OCI-LY3 (cell line): ENCODE measurements at regions not wholly inside any gene's neighbourhood (a gene's known extent, or its start where the extent isn't known, plus 50 kb on each side); places are given as distances from the start of the nearest gene placed in this dataset.

Source experiments
- H2AFZ ChIP-seq: fragments of 200-600, 300-600 bp; shearing (Covaris generic); 2 replicates; pipeline ENCODE4 v1.6.0; 2014; ENCODE audit warnings: antibody characterized with exemption, low read depth, low read length
- H3K27ac ChIP-seq: fragments of 200-600, 300-600 bp; sonication (generic); 2 replicates; pipeline ENCODE4 v1.5.1; 2014; ENCODE audit warnings: mild to moderate bottlenecking, low read length, moderate library complexity, mixed read lengths
- H3K27me3 ChIP-seq: fragments of 200-600, 300-600 bp; sonication (generic); 2 replicates; pipeline ENCODE4 v1.6.1; 2014; ENCODE audit warnings: low read depth, low read length, mixed read lengths
- H3K36me3 ChIP-seq: fragments of 200-600, 300-600 bp; sonication (generic); replicated peaks from 2 replicates; pipeline ENCODE3; 2014; ENCODE audit warnings: low read depth, low read length, mixed read lengths
- H3K4me1 ChIP-seq: fragments of 300-600, 200-600 bp; sonication (generic); 2 replicates; pipeline ENCODE4 v1.6.1; 2014; ENCODE audit warnings: low read length, mixed read lengths
- H3K4me2 ChIP-seq: fragments of 200-600, 300-600 bp; sonication (generic); 2 replicates; pipeline ENCODE4 v1.6.1; 2014; ENCODE audit warnings: low read length, mixed read lengths
- H3K4me3 ChIP-seq: fragments of 300-600, 200-600 bp; sonication (generic); 2 replicates; pipeline ENCODE4 v1.5.1; 2014; ENCODE audit warnings: antibody characterized with exemption, mild to moderate bottlenecking, low read length, moderate library complexity
- H3K79me2 ChIP-seq: fragments of 300-600, 200-600 bp; shearing (Covaris generic); 2 replicates; pipeline ENCODE4 v1.6.1; 2014; ENCODE audit warnings: mild to moderate bottlenecking, low read length, mixed read lengths
- H3K9ac ChIP-seq: fragments of 300-600, 200-600 bp; shearing (Covaris generic); 2 replicates; pipeline ENCODE4 v1.6.0; 2014; ENCODE audit warnings: mild to moderate bottlenecking, low read length, moderate library complexity
- H3K9me3 ChIP-seq: fragments of 200-600, 300-600 bp; shearing (Covaris generic); 2 replicates; pipeline ENCODE4 v1.6.1; 2014; ENCODE audit warnings: low read length, mixed read lengths; ENCODE audit not compliant: insufficient read depth
- H4K20me1 ChIP-seq: fragments of 200-600, 300-600 bp; sonication (generic); 2 replicates; pipeline ENCODE4 v1.6.1; 2016; ENCODE audit warnings: low read length, mixed read lengths; ENCODE audit not compliant: insufficient read depth
- EZH2phosphoT487 ChIP-seq: fragments of 200-600 bp; shearing (Covaris generic); IDR thresholded peaks from 2 replicates; pipeline ENCODE4 v1.6.1; 2018; ENCODE audit warnings: antibody characterized with exemption, mixed run types, low read depth
- TF ChIP-seq, protein P1 (sequence below): fragments of 200-600, 300-600 bp; sonication (generic); IDR thresholded peaks from 2 replicates; pipeline ENCODE4 v1.5.1; 2014; ENCODE audit warnings: antibody characterized with exemption, low read length, low read depth

GRCh38 chr9:20092561-20092960 is 303.7 kb upstream of the SLC24A2 start:
- no peak overlapping the region for H3K4me3 ChIP-seq
- no peak overlapping the region for H3K9ac ChIP-seq
- H3K9me3 ChIP-seq, result no peaks in the 10 kb centered on the region
- H3K27me3 ChIP-seq, result no peaks in the 10 kb centered on the region
- H2AFZ ChIP-seq, result no peak overlapping the region
- TF ChIP-seq, protein P1, sequence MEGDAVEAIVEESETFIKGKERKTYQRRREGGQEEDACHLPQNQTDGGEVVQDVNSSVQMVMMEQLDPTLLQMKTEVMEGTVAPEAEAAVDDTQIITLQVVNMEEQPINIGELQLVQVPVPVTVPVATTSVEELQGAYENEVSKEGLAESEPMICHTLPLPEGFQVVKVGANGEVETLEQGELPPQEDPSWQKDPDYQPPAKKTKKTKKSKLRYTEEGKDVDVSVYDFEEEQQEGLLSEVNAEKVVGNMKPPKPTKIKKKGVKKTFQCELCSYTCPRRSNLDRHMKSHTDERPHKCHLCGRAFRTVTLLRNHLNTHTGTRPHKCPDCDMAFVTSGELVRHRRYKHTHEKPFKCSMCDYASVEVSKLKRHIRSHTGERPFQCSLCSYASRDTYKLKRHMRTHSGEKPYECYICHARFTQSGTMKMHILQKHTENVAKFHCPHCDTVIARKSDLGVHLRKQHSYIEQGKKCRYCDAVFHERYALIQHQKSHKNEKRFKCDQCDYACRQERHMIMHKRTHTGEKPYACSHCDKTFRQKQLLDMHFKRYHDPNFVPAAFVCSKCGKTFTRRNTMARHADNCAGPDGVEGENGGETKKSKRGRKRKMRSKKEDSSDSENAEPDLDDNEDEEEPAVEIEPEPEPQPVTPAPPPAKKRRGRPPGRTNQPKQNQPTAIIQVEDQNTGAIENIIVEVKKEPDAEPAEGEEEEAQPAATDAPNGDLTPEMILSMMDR, result no peak
- TF ChIP-seq EZH2phosphoT487, result no peak
- H3K4me1 ChIP-seq, result no peaks in the 10 kb centered on the region
- H3K27ac ChIP-seq, result no peak overlapping the region
- no peak overlapping the region for H3K4me2 ChIP-seq
- H4K20me1 ChIP-seq, result no peaks in the 10 kb centered on the region
- no peaks in the 10 kb centered on the region for H3K79me2 ChIP-seq
- H3K36me3 ChIP-seq, result no peaks in the 10 kb centered on the region

DNA sequence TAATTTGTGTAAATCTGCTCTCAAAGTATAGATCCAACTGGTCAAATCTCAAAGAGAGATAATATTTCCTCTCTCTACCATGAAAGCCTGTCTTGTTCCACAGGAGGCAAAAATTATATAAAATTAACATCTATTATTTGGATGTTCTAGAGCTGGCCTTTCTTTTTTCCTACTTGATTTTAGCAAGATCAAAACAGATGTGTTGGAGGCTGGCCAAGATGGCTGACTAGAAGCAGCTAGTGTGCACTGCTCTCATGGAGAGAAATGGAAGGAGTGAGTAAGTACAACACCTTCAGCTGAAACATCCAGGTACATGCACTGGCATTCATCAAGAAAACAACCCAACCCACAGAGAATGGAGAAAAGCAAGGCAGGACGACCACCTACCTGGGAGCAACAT is 298.6 kb upstream of the SLC24A2 start:
- Histone ChIP-seq H3K4me1 (no peaks in the 10 kb centered on the region), H3K27me3 (peaks cover 4% of the 10 kb centered on the region; the same call in 1 of the 2 replicates), H3K27ac (no peak overlapping the region), H3K4me3 (no peak overlapping the region), H3K4me2 (no peak overlapping the region), H3K9me3 (no peaks in the 10 kb centered on the region), H3K9ac (no peak overlapping the region), H3K36me3 (no peaks in the 10 kb centered on the region), H3K79me2 (no peaks in the 10 kb centered on the region), H4K20me1 (no peaks in the 10 kb centered on the region), H2AFZ (no peak overlapping the region)
- no peak for TF ChIP-seq EZH2phosphoT487
- TF ChIP-seq, protein P1, result no peak

DNA sequence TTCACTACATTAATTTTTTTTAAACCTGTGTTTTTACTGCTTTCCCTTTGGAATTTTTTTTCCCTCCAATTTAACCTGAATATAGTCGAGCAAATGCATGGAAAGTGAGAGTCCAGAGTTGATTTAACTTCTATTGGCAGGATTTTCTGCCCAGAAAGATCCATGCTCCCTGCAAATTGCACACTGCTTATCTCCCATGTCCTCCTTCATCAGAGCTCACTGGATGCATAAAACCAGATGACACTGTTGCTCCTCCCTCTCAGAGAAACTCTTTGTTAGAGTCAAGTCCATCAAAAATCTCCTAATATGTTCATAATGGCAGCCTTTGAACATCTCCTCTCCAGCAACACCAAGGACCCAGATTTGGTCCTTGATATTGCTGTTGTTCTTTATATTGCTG is 297.0 kb upstream of the SLC24A2 start:
- H3K4me1 ChIP-seq, result no peaks in the 10 kb centered on the region
- H3K9me3 ChIP-seq, result no peaks in the 10 kb centered on the region
- peaks cover 4% of the 10 kb centered on the region; the same call in 1 of the 2 replicates for H3K27me3 ChIP-seq
- no peaks in the 10 kb centered on the region for H3K36me3 ChIP-seq
- H3K4me2 ChIP-seq, result no peak overlapping the region
- TF ChIP-seq, protein P1, result no peak
- TF ChIP-seq EZH2phosphoT487, result no peak
- H3K9ac ChIP-seq, result no peak overlapping the region
- H3K79me2 ChIP-seq, result no peaks in the 10 kb centered on the region
- H3K4me3 ChIP-seq, result no peak overlapping the region
- H3K27ac ChIP-seq, result no peak overlapping the region
- H2AFZ ChIP-seq, result no peak overlapping the region
- no peaks in the 10 kb centered on the region for H4K20me1 ChIP-seq

- Histone ChIP-seq H2AFZ (no peak overlapping the region), H4K20me1 (no peaks in the 10 kb centered on the region), H3K9me3 (no peaks in the 10 kb centered on the region), H3K27me3 (peaks cover 4% of the 10 kb centered on the region; the same call in 1 of the 2 replicates), H3K36me3 (no peaks in the 10 kb centered on the region), H3K4me2 (no peak overlapping the region), H3K27ac (no peak overlapping the region), H3K4me3 (no peak overlapping the region), H3K9ac (no peak overlapping the region), H3K79me2 (no peaks in the 10 kb centered on the region), H3K4me1 (no peaks in the 10 kb centered on the region)
- no peak for TF ChIP-seq EZH2phosphoT487
- TF ChIP-seq, protein P1, result no peak
Measured at GRCh38 chr9:20084125-20084524, 295.3 kb upstream of the SLC24A2 start.
